DOHH2 (cell line): ENCODE measurements at regions not wholly inside any gene's neighbourhood (a gene's known extent, or its start where the extent isn't known, plus 50 kb on each side); places are given as distances from the start of the nearest gene placed in this dataset.

ENCODE experiments used
- H3F3A ChIP-seq: fragments of 200-600 bp; sonication (generic), shearing (Covaris generic); 2 replicates; pipeline ENCODE4 v1.6.0; 2016; ENCODE audit warnings: antibody characterized with exemption, mild to moderate bottlenecking; ENCODE audit not compliant: control insufficient read depth, insufficient read depth
- H3K27ac ChIP-seq: fragments of 200-600 bp; sonication (generic); 2 replicates; pipeline ENCODE4 v1.5.1; 2014; ENCODE audit warnings: low read depth, mild to moderate bottlenecking, low read length, moderate library complexity
- H3K27me3 ChIP-seq: fragments of 200-600 bp; sonication (generic); 2 replicates; pipeline ENCODE4 v1.6.1; 2014; ENCODE audit warnings: mild to moderate bottlenecking, low read length, mixed read lengths; ENCODE audit not compliant: control insufficient read depth
- H3K36me3 ChIP-seq: fragments of 200-600 bp; sonication (generic); 2 replicates; pipeline ENCODE4 v1.6.1; 2014; ENCODE audit warnings: mild to moderate bottlenecking, low read length, moderate library complexity, mixed read lengths; ENCODE audit not compliant: control insufficient read depth
- H3K4me1 ChIP-seq: fragments of 200-600 bp; sonication (generic); 2 replicates; pipeline ENCODE4 v1.6.1; 2014; ENCODE audit warnings: mild to moderate bottlenecking, low read length, mixed read lengths; ENCODE audit not compliant: control insufficient read depth
- H3K4me2 ChIP-seq: fragments of 200-600 bp; sonication (generic); 2 replicates; pipeline ENCODE4 v1.6.0; 2014; ENCODE audit warnings: mild to moderate bottlenecking, low read length, moderate library complexity
- H3K4me3 ChIP-seq: fragments of 200-600 bp; sonication (generic); 2 replicates; pipeline ENCODE4 v1.5.1; 2014; ENCODE audit warnings: mild to moderate bottlenecking, low read length, mixed read lengths
- H3K79me2 ChIP-seq: fragments of 200-600 bp; sonication (generic); 2 replicates; pipeline ENCODE4 v1.6.1; 2014; ENCODE audit warnings: mild to moderate bottlenecking, low read length, mixed read lengths; ENCODE audit not compliant: control insufficient read depth
- H3K9me2 ChIP-seq: fragments of 200-600 bp; sonication (generic); replicated peaks from 2 replicates; pipeline ENCODE4 v1.6.1; 2014; ENCODE audit warnings: mild to moderate bottlenecking, low read length, mixed read lengths; ENCODE audit not compliant: control insufficient read depth
- H3K9me3 ChIP-seq: fragments of 200-600 bp; sonication (generic); 2 replicates; pipeline ENCODE4 v1.6.1; 2014; ENCODE audit warnings: antibody characterized with exemption, low read length, mixed read lengths; ENCODE audit not compliant: control insufficient read depth, insufficient read depth
- H4K20me1 ChIP-seq: fragments of 200-600 bp; sonication (generic); 2 replicates; pipeline ENCODE4 v1.6.0; 2014; ENCODE audit warnings: low read depth, mild to moderate bottlenecking, antibody characterized with exemption, low read length, moderate library complexity; ENCODE audit not compliant: control insufficient read depth, insufficient read depth
- EZH2phosphoT487 ChIP-seq: fragments of 200-600 bp; sonication (generic); IDR thresholded peaks from 2 replicates; pipeline ENCODE4 v1.6.1; 2017; ENCODE audit warnings: borderline replicate concordance, mild to moderate bottlenecking, antibody characterized with exemption, low read length, moderate library complexity, mixed read lengths
- TF ChIP-seq, protein P1 (sequence below): fragments of 200-600 bp; sonication (generic); IDR thresholded peaks from one replicate; pipeline ENCODE4 v1.5.1; 2014; ENCODE audit warnings: antibody characterized with exemption, mild to moderate bottlenecking, low read depth, low read length; ENCODE audit not compliant: poor library complexity, severe bottlenecking

DNA sequence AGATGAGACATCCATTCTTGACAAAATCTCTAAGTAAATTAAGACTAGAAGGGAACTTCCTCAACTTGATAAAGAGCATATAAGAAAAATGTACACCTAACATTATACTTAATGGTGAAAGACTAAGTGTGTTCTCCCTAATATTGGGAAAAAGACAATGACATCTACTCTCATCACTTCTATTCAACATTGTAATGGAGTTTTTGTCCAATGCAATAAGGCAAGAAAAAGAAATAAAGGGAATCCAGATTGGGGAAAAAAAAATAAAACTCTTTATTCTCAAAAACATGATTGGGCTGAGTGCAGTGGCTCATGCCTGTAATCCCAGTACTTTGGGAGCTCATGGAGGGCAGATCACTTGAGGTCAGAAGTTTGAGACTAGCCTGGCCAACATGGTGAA is 131.1 kb upstream of the JUN start:
- no peak overlapping the region for H3K4me3 ChIP-seq
- TF ChIP-seq, protein P1, sequence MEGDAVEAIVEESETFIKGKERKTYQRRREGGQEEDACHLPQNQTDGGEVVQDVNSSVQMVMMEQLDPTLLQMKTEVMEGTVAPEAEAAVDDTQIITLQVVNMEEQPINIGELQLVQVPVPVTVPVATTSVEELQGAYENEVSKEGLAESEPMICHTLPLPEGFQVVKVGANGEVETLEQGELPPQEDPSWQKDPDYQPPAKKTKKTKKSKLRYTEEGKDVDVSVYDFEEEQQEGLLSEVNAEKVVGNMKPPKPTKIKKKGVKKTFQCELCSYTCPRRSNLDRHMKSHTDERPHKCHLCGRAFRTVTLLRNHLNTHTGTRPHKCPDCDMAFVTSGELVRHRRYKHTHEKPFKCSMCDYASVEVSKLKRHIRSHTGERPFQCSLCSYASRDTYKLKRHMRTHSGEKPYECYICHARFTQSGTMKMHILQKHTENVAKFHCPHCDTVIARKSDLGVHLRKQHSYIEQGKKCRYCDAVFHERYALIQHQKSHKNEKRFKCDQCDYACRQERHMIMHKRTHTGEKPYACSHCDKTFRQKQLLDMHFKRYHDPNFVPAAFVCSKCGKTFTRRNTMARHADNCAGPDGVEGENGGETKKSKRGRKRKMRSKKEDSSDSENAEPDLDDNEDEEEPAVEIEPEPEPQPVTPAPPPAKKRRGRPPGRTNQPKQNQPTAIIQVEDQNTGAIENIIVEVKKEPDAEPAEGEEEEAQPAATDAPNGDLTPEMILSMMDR = no peak
- no peak for TF ChIP-seq EZH2phosphoT487
- no peak overlapping the region for H3K4me2 ChIP-seq
- no peaks in the 10 kb centered on the region for H3K79me2 ChIP-seq
- H3K9me3 ChIP-seq = no peaks in the 10 kb centered on the region; the same call in 1 of the 2 replicates
- no peaks in the 10 kb centered on the region for H4K20me1 ChIP-seq
- no peaks in the 10 kb centered on the region for H3K36me3 ChIP-seq
- no peak overlapping the region for H3K27ac ChIP-seq
- no peaks in the 10 kb centered on the region for H3F3A ChIP-seq
- no peaks in the 10 kb centered on the region for H3K9me2 ChIP-seq
- 0 out of 2 replicates have a peak, but pooled peaks cover 2% of the 10 kb centered on the region for H3K27me3 ChIP-seq
- no peaks in the 10 kb centered on the region for H3K4me1 ChIP-seq

DNA sequence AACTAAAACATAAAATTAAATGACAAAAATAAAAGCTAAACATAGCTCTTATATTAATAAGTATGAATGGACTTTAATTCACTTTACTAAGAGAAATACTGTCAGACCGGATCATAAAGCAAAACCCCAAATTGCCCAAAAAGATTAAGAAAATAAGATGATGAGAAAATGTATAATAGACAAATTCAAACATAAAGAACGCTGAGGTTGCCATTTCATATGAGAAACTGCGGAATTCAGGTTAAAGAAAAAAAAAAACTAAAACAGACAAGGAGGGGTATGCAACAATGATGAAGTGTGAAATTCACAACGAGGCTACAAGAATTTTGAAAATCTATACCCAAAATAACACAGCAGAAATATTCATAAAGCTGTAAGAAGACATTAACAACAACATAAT is 133.6 kb upstream of the JUN start:
- Histone ChIP-seq H3K4me2 (no peak overlapping the region), H4K20me1 (no peaks in the 10 kb centered on the region), H3K4me3 (no peak overlapping the region), H3K36me3 (no peaks in the 10 kb centered on the region), H3K27ac (no peak overlapping the region), H3K4me1 (no peaks in the 10 kb centered on the region), H3K27me3 (no peaks in the 10 kb centered on the region), H3K9me2 (no peaks in the 10 kb centered on the region), H3F3A (no peaks in the 10 kb centered on the region), H3K79me2 (no peaks in the 10 kb centered on the region), H3K9me3 (no peaks in the 10 kb centered on the region; the same call in 1 of the 2 replicates)
- TF ChIP-seq, protein P1 = no peak
- TF ChIP-seq EZH2phosphoT487 = no peak

DNA sequence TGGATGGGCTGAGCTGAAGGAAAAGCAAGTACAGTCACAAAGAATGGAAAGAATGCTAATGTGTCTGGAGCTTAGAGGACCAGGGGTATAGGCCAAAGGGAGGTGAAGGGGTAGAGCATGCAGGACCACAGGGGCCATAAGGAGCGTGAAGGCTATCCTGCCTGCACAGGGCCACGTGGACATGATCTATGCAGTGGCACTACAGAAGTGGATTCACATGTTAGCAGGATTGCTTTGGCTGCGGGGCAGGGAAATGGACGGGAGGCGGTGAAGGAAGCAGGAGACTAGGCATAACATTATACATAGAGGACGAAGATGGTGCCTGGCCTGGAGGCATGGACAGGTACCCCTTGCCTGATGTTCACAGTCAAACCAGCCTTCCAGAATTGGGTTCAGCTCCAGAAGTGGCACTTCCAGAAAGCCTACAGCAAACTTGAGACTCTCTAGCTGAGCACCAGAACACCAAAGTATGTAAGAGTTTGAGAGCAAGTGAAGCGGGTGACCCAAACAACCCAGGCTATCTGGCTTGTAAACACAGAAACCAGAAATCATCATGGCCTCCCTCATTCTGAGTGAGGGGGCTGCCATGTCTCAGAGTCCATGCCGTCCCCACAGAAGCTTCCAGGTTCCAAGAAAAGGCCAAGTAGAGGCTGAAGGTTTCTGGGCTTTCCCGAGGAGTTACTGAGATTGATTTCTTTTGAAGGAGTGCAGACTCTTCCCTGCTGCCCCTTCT is 135.5 kb upstream of the JUN start:
- no peaks in the 10 kb centered on the region for H3F3A ChIP-seq
- no peaks in the 10 kb centered on the region for H3K27me3 ChIP-seq
- no peak overlapping the region for H3K4me2 ChIP-seq

More for the DNA sequence above, 135.5 kb upstream of the JUN start:
- Histone ChIP-seq H3K4me1 (no peaks in the 10 kb centered on the region), H3K79me2 (no peaks in the 10 kb centered on the region), H3K9me3 (no peaks in the 10 kb centered on the region; the same call in 1 of the 2 replicates), H3K36me3 (no peaks in the 10 kb centered on the region), H3K4me3 (no peak overlapping the region), H3K9me2 (no peaks in the 10 kb centered on the region), H4K20me1 (no peaks in the 10 kb centered on the region), H3K27ac (no peak overlapping the region)
- TF ChIP-seq, protein P1 = no peak
- TF ChIP-seq EZH2phosphoT487 = no peak
